ENCODE measurements at regions not wholly inside any gene's neighbourhood (a gene's known extent, or its start where the extent isn't known, plus 50 kb on each side); places are given as distances from the start of the nearest gene placed in this dataset.

GRCh38 chr4:159736411-159736810 lies 633.5 kb downstream of the RAPGEF2 start:
- H3K4me2 ChIP-seq (ENCODE audit: insufficient read depth, low read length): no peak overlapping the region
- H3K27me3 ChIP-seq (ENCODE audit: insufficient read depth, low read length, poor library complexity): no peaks in the 10 kb centered on the region
- H3K36me3 ChIP-seq (ENCODE audit: insufficient read depth, low read length): no peaks in the 10 kb centered on the region
- no peaks in the 10 kb centered on the region for H3K79me2 ChIP-seq (ENCODE audit: insufficient read depth, low read length)
- no peak overlapping the region for H2AFZ ChIP-seq (ENCODE audit: low read depth, low read length)
- H4K20me1 ChIP-seq (ENCODE audit: insufficient read depth, low read length): no peaks in the 10 kb centered on the region
- H3K9ac ChIP-seq (ENCODE audit: low read depth, low read length): no peak overlapping the region
- DNase-seq (no peak), ATAC-seq (ENCODE audit: insufficient read depth, low read depth) (no peak)
- no peaks in the 10 kb centered on the region for H3K4me1 ChIP-seq (ENCODE audit: insufficient read depth, low read length)
- H3K27ac ChIP-seq (ENCODE audit: low read length): no peak overlapping the region
- H3K9me3 ChIP-seq (ENCODE audit: insufficient read depth, low read length, severe bottlenecking): no peaks in the 10 kb centered on the region
- TF ChIP-seq CTCF (IDR thresholded peaks at IDR 0.05; ENCODE audit: borderline replicate concordance, extremely low read depth, low read length, poor library complexity, severe bottlenecking): no peak
- TF ChIP-seq EZH2 (IDR thresholded peaks at IDR 0.05; ENCODE audit: borderline replicate concordance, low read depth, low read length, severe bottlenecking): no peak
- no peak overlapping the region for H3K4me3 ChIP-seq (ENCODE audit: low read depth in 1 of 2, low read length in 2 of 2)

GRCh38 chr4:159743971-159744370 lies 641.1 kb downstream of the RAPGEF2 start:
- no peaks in the 10 kb centered on the region for H4K20me1 ChIP-seq (ENCODE audit: insufficient read depth, low read length)
- no peak overlapping the region for H3K27ac ChIP-seq (ENCODE audit: low read length)
- no peaks in the 10 kb centered on the region for H3K27me3 ChIP-seq (ENCODE audit: insufficient read depth, low read length, poor library complexity)
- TF ChIP-seq CTCF (IDR thresholded peaks at IDR 0.05; ENCODE audit: borderline replicate concordance, extremely low read depth, low read length, poor library complexity, severe bottlenecking) (no peak), EZH2 (IDR thresholded peaks at IDR 0.05; ENCODE audit: borderline replicate concordance, low read depth, low read length, severe bottlenecking) (no peak)
- H3K4me3 ChIP-seq (ENCODE audit: low read depth in 1 of 2, low read length in 2 of 2): no peak overlapping the region
- no peak overlapping the region for H2AFZ ChIP-seq (ENCODE audit: low read depth, low read length)
- DNase-seq (no peak), ATAC-seq (ENCODE audit: insufficient read depth, low read depth) (no peak)
- no peaks in the 10 kb centered on the region for H3K9me3 ChIP-seq (ENCODE audit: insufficient read depth, low read length, severe bottlenecking)
- no peaks in the 10 kb centered on the region for H3K79me2 ChIP-seq (ENCODE audit: insufficient read depth, low read length)
- H3K36me3 ChIP-seq (ENCODE audit: insufficient read depth, low read length): no peaks in the 10 kb centered on the region
- H3K4me1 ChIP-seq (ENCODE audit: insufficient read depth, low read length): no peaks in the 10 kb centered on the region
- no peak overlapping the region for H3K4me2 ChIP-seq (ENCODE audit: insufficient read depth, low read length)
- no peak overlapping the region for H3K9ac ChIP-seq (ENCODE audit: low read depth, low read length)

- Histone ChIP-seq H2AFZ (ENCODE audit: low read depth, low read length) (no peak overlapping the region), H3K4me1 (ENCODE audit: insufficient read depth, low read length) (no peaks in the 10 kb centered on the region), H3K36me3 (ENCODE audit: insufficient read depth, low read length) (no peaks in the 10 kb centered on the region), H3K27me3 (ENCODE audit: insufficient read depth, low read length, poor library complexity) (no peaks in the 10 kb centered on the region), H3K9ac (ENCODE audit: low read depth, low read length) (no peak overlapping the region), H3K9me3 (ENCODE audit: insufficient read depth, low read length, severe bottlenecking) (no peaks in the 10 kb centered on the region), H3K4me2 (ENCODE audit: insufficient read depth, low read length) (no peak overlapping the region), H4K20me1 (ENCODE audit: insufficient read depth, low read length) (no peaks in the 10 kb centered on the region), H3K4me3 (ENCODE audit: low read depth in 1 of 2, low read length in 2 of 2) (no peak overlapping the region), H3K27ac (ENCODE audit: low read length) (no peak overlapping the region), H3K79me2 (ENCODE audit: insufficient read depth, low read length) (no peaks in the 10 kb centered on the region)
- ATAC-seq (ENCODE audit: insufficient read depth, low read depth): no peak
- TF ChIP-seq CTCF (IDR thresholded peaks at IDR 0.05; ENCODE audit: borderline replicate concordance, extremely low read depth, low read length, poor library complexity, severe bottlenecking) (no peak), EZH2 (IDR thresholded peaks at IDR 0.05; ENCODE audit: borderline replicate concordance, low read depth, low read length, severe bottlenecking) (no peak)
- no peak for DNase-seq
Observed at GRCh38 chr4:159747983-159748382, 645.1 kb downstream of the RAPGEF2 start.
